ENCODE measurements at regions not wholly inside any gene's neighbourhood (a gene's known extent, or its start where the extent isn't known, plus 50 kb on each side); places are given as distances from the start of the nearest gene placed in this dataset.

DNA sequence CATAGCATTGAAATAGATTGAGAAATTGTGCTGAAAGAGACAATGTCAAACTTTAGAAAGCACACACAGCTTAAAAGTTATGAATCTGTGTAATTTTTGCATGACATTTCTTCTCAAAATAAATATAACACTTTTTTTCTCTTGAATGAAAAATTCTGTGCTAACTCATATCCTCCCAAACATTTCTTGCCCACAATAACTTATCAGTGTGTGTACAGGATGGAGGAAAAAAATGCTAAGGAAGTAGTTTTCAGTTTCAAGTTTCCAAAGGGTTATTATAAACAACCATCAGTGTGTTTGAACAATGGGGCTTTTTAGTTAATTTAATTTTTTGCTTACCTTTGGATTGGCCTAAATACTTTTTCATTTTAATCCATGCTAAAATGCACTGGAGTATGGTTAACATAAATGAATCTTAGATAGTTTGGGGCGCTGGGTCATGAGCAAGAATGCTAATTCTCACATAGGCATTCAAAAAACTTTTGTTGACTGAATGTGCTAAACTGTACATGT is 82.9 kb upstream of the ARHGAP20 start:
- TF ChIP-seq CTCF (IDR thresholded peaks at IDR 0.05 in 4 of 5, conservative IDR thresholded peaks at IDR 0.05 in 1 of 5): no peak
- TF ChIP-seq POLR2A (IDR thresholded peaks at IDR 0.05): no peak
